ENCODE measurements at regions not wholly inside any gene's neighbourhood (a gene's known extent, or its start where the extent isn't known, plus 50 kb on each side); places are given as distances from the start of the nearest gene placed in this dataset.

- H2AFZ ChIP-seq (ENCODE audit: low read length) = no peak overlapping the region
- H3K36me3 ChIP-seq (ENCODE audit: insufficient read depth, low read length) = no peaks in the 10 kb centered on the region
- no peak overlapping the region for H3K4me3 ChIP-seq (ENCODE audit: low read depth, low read length, poor library complexity, severe bottlenecking)
- no peaks in the 10 kb centered on the region for H3F3A ChIP-seq (ENCODE audit: insufficient read depth, low read length)
- no peaks in the 10 kb centered on the region for H3K79me2 ChIP-seq (ENCODE audit: insufficient read depth, low read length)
- H3K4me1 ChIP-seq (ENCODE audit: insufficient read depth, low read length, severe bottlenecking) = no peaks in the 10 kb centered on the region
- H3K9me2 ChIP-seq (ENCODE audit: low read depth, low read length) = no peaks in the 10 kb centered on the region
- no peak overlapping the region for H3K27ac ChIP-seq (ENCODE audit: low read depth, low read length, poor library complexity, severe bottlenecking)
- no peak overlapping the region for H3K9ac ChIP-seq (ENCODE audit: low read length)
- H4K20me1 ChIP-seq (ENCODE audit: insufficient read depth, low read length) = no peaks in the 10 kb centered on the region
- no peaks in the 10 kb centered on the region for H3K9me3 ChIP-seq (ENCODE audit: low read length)
- H3K4me2 ChIP-seq (ENCODE audit: low read length) = no peak overlapping the region
- no peaks in the 10 kb centered on the region for H3K27me3 ChIP-seq (ENCODE audit: insufficient read depth, low read length)
- TF ChIP-seq CTCF (IDR thresholded peaks at IDR 0.05; ENCODE audit: low read length) (peak; percentile 13; the same call in 1 of the 2 replicates), EZH2 (IDR thresholded peaks at IDR 0.05; ENCODE audit: borderline replicate concordance, low read length) (no peak)
Measured at GRCh38 chr10:9681655-9682054, 1336.0 kb upstream of the CELF2 start.

DNA sequence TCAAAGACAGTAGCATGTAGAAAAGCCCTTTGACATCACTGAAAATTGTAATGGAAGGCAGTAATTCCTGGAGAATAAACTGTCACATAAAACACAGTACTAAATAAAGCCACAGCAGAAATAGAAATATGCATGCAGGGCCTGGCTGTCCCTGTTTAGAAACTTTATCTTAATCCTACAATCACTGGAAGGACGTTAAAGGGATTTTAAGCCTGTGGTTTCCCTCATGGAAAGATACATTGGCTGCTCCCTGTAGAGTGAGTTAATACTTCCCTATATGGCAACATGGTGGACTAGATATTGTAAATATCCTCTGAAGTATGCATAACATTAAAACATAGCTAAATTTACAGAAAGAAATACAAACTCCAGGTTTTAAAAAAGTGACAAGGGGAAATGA is 1334.9 kb upstream of the CELF2 start:
- Histone ChIP-seq H3K4me3 (ENCODE audit: low read depth, low read length, poor library complexity, severe bottlenecking) (no peak overlapping the region), H2AFZ (ENCODE audit: low read length) (no peak overlapping the region), H3K27ac (ENCODE audit: low read depth, low read length, poor library complexity, severe bottlenecking) (no peak overlapping the region), H3K79me2 (ENCODE audit: insufficient read depth, low read length) (no peaks in the 10 kb centered on the region), H3K36me3 (ENCODE audit: insufficient read depth, low read length) (no peaks in the 10 kb centered on the region), H3K4me2 (ENCODE audit: low read length) (no peak overlapping the region), H4K20me1 (ENCODE audit: insufficient read depth, low read length) (no peaks in the 10 kb centered on the region), H3K9me3 (ENCODE audit: low read length) (no peaks in the 10 kb centered on the region), H3F3A (ENCODE audit: insufficient read depth, low read length) (no peaks in the 10 kb centered on the region), H3K9ac (ENCODE audit: low read length) (no peak overlapping the region), H3K9me2 (ENCODE audit: low read depth, low read length) (no peaks in the 10 kb centered on the region), H3K27me3 (ENCODE audit: insufficient read depth, low read length) (no peaks in the 10 kb centered on the region), H3K4me1 (ENCODE audit: insufficient read depth, low read length, severe bottlenecking) (no peaks in the 10 kb centered on the region)
- TF ChIP-seq EZH2 (IDR thresholded peaks at IDR 0.05; ENCODE audit: borderline replicate concordance, low read length) (no peak), CTCF (IDR thresholded peaks at IDR 0.05; ENCODE audit: low read length) (no peak)

GRCh38 chr10:9684186-9684585 is 1333.5 kb upstream of the CELF2 start:
- Histone ChIP-seq H3K27me3 (ENCODE audit: insufficient read depth, low read length) (no peaks in the 10 kb centered on the region), H3K36me3 (ENCODE audit: insufficient read depth, low read length) (no peaks in the 10 kb centered on the region), H2AFZ (ENCODE audit: low read length) (no peak overlapping the region), H4K20me1 (ENCODE audit: insufficient read depth, low read length) (no peaks in the 10 kb centered on the region), H3K4me3 (ENCODE audit: low read depth, low read length, poor library complexity, severe bottlenecking) (no peak overlapping the region), H3K79me2 (ENCODE audit: insufficient read depth, low read length) (no peaks in the 10 kb centered on the region), H3F3A (ENCODE audit: insufficient read depth, low read length) (no peaks in the 10 kb centered on the region), H3K9ac (ENCODE audit: low read length) (no peak overlapping the region), H3K9me2 (ENCODE audit: low read depth, low read length) (no peaks in the 10 kb centered on the region), H3K27ac (ENCODE audit: low read depth, low read length, poor library complexity, severe bottlenecking) (no peak overlapping the region), H3K4me2 (ENCODE audit: low read length) (no peak overlapping the region), H3K4me1 (ENCODE audit: insufficient read depth, low read length, severe bottlenecking) (no peaks in the 10 kb centered on the region), H3K9me3 (ENCODE audit: low read length) (no peaks in the 10 kb centered on the region)
- TF ChIP-seq CTCF (IDR thresholded peaks at IDR 0.05; ENCODE audit: low read length) = no peak
